HG02642 (cell line): ENCODE measurements at regions not wholly inside any gene's neighbourhood (a gene's known extent, or its start where the extent isn't known, plus 50 kb on each side); places are given as distances from the start of the nearest gene placed in this dataset.

Experiments used
- ATAC-seq: cut with Tn5 transposase; IDR thresholded peaks from one replicate; pipeline ENCODE4 v1.9.1; 2021; ENCODE audit warnings: mild to moderate bottlenecking; ENCODE audit not compliant: unreplicated experiment, poor library complexity

DNA sequence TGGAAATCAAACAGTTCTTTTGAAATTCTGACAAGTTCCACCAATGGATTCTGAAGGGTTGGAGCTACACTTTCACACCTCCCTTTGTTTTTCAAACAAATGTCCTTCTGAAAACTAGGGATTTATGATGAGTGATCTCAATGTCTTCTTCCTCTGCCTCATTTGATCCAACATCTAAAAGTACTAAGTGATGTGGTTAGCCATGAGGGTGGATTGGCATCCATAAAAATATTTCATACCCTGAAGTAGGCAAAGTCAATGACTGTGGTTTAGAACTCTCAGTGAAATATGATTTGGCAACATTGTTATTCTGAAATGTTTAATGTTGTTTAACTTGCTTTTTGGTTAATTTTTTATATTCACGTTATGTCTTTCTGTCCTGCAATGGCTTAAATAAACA lies 136.9 kb downstream of the MBL2 start:
- ATAC-seq: no peak

DNA sequence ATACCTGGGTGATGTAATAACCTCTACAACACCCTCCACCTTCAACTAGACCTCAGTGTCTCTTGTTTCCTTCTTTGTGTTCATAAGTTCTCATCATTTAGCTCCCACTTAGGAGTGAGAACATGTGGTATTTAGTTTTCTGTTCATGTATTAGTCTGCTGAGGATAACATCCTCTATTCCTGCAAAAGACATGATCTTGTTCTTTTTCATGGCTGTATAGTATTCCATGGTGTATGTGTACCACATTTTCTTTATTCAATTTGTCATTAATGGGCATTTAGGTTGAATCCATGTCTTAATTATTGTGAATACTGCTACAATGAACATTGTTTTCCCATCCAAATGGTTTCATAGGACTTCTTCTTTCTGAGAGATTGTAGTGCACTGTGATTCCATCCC lies 135.7 kb downstream of the MBL2 start:
- ATAC-seq: no peak

DNA sequence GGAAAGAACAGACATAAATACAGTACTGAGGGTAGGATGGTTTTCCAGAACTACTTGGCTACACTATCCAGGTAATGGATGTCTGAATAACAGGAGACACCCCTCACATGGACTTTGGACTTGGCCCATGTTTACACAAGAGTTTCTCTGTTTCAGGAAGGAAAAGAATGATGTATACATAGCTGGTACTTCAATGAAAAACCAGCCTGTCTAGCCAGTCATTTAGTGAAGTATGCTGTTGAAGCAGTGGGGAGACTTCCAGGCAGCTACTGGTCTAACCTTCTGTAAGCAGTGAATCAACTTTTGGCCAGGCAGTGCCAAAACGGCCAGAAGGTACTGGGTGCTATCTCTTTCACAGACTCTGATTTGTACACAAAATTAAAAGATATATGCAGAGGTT lies 135.0 kb downstream of the MBL2 start:
- ATAC-seq: no peak

DNA sequence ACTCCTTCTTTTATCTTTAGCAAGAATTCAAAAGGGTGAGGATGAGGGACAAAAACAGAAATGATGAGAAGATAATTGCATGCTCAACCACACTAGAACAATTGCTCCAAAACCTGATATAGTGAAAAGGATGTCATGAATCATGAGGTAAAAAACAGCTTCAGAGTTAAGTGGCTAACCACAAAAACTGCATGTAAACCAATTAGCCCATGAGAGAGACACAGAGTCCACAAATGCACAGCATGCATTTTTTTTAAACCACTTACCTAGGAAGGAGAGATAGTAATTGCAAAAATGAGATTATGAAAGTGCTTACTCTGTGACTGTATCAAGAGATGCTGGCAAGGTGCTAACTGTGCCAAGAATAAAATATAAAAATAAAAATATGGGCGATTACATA lies 132.9 kb downstream of the MBL2 start:
- no peak for ATAC-seq

DNA sequence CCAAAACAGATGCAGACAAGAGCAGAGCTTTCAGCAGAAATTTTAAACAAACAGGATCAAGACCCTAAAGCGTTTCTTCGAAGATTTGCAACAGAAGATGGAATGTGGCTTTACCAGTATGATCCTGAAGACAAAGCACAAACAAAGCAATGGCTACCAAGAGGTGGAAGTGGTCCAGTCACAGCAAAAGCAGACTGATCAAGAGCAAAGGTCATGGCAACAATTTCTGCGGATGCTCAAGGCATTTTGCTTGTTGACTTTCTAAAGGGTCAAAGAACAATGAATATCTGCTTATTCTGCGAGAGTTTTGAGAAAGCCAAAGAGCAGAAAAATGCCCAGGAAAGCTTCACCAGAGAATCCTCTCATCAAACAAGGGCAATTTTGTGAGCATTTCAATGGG lies 130.4 kb downstream of the MBL2 start:
- ATAC-seq: no peak

DNA sequence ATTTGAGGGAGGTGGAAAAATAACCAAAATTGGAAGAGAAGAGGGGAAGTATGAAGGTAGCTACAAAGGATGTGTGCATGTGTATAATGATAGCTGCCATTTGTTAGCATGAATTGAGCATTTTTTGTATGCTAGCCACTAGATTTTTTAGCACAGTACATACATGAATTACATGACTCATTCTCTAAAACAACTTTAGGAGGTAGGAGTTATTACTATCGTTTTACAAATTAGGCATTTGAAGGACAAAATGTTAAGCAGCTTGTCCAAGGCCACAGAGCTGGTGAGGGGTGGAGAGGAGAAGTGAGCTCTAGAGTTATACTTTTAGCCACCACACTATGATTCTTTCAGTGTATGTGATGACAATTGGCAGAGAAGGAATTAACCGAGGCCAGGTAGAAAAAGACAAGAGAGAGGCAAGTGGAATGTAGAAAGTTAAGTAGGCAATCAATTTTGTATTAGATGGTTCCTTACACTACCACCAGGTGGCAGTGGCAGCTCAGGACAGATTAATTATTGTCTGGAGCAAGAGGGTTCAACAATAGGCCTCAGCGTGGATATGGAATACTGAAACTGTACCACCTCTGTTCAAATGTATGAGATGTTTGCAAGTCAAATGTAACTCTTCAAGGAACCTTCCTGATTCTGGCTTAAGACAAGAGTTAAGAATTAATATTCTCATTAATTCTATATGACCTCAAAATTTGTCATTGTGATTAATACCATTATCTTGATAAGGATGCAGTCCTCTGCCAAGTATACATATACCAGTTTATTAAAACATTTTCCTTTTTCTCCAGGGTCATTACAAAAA lies 128.0 kb downstream of the MBL2 start:
- ATAC-seq: peak; percentile 77

DNA sequence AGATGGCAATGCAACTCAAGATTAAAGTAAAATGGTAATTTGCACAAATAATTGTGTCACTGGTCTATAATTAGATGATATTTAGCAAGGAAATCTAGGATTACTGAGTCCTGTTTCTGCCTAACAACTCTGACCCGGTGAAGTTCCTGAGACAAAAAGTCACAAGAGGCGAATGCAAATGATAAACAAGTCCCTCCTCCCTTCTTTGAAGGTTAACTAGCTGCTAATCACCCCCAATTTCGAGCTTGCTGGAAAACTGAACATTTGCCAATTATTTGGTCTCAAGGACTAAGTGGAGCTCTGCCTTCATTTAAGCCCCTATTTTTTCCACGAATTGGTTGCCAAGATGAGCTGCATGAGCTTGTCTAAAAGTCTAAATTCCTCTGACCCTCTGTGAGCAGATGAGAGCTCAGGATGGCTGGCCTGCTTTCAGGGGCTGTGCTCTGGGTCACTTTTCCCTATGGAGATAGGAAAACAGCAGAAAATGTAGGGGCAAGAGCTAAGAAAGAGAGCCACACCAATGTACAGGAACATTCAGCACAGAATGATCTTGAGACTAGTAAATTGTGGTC lies 127.3 kb downstream of the MBL2 start:
- no peak for ATAC-seq

DNA sequence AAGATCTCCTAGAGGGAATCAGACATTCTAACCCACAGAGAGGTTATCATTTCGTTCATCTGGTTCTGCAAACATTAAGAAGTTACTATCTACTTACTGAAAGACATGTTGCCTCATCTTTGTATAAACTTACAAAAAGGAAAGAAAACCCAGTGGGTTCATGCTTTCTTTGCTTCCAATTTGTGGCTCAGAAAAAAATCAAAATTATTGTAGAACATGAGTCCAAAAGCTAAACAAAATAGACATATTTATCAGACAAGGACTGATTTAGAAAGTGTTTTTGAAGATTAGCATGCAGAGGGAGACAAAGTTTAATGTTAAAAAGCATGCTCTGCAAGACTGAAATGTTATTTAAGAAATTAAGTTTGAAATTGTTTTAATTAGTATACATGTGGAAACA lies 123.1 kb downstream of the MBL2 start:
- no peak for ATAC-seq

DNA sequence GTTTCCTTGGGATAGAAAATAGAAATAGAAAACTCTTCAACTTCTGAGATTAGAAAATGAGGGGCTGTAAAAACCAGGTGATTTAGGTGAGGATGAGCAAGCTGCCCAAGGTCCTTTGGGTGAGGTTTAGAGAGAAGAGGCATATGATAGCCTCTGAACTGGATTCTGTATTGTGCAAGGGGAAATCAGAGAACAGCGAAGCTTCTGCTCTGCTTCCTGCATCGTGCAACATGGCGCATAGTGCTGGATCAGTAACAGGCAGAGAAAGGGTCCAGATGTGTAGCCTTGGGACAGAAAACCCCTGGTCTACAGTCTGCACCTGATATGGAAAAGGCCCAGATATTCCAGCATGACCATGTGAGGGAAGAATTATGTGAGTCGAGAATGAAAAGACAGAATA lies 121.7 kb downstream of the MBL2 start:
- ATAC-seq: no peak

DNA sequence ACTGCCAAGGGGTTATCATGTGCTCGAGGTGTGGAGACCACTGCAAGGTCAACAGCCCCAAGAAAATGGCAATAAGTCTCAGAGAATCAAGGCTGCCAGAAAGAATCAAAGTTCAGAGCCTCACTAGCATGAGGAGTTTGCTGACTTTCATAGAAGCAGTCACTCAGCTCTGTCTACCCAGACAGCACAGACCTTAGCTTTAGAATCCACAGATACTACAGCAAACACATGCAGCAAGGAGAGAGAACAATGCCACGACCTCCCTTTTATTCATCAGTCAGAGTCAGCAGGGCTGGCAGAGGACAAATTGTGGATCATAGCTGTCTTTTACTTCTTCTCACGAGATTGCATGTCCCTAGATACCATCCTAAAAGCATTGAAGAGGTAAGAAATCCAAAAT lies 121.3 kb downstream of the MBL2 start:
- no peak for ATAC-seq

DNA sequence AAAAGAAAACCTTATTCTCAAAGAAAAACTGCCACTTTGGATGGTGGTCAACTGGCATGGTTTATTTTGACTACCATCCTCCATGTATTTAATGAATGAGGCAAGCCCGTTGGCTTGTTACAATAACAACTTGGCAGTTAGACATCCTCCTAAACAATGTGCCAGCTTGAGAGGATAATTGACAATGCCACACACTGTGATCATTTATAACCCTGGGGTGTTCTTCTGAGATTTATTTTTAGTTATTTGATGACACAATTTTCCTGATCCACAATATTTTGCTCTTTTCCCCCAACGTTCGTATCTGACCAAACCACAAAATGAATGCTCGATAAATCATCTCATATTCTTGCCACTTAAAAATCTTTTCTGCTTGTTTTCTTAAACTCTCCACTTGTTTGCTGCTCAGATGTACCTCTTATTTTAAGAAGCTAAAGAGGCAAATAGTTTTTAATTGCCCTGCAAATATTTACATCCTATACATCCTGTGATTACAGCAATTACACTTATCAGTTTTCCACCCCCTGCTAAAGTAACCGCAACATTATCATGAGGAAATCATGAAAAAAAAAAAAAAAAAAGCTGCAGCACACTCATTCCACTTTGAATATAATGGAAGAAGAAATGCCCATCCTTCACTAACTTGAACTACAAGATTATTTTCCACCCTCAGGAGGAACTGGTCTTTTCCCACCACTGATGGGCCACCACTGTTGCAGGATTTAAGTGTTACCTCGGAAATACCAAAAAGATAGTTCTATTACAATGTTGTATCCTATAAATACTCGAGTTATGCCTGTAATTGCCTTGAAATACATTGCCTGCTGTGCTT lies 119.9 kb downstream of the MBL2 start:
- no peak for ATAC-seq

DNA sequence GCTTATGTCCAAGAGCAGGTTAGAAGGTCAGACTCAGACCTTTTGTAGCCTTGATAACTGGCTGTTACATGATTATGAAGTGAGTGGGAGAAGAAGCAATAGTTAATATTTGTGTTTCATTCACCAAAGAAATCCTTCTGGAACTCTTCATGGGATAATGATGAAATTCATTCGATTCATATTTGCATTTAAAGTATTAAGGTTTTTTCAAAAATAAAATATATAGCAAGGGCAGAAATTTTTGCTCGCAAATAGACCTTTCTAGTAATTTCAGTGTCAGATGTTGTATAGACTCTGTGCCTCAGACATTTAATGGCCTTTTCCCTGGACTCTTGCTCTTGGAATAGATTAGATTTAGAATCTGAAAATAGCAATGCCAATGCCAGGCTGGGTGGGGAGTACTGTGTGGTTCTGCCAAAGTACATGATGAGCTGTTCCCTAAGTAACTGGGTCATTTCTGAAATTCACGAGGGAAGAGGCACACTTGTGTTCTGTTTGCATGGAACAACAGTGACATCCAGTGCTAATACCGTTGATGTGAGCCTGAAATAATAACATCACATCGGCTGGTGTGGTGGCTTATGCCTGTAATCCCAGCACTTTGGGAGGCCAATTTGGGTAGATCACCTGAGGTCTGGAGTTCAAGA lies 119.2 kb downstream of the MBL2 start:
- ATAC-seq: no peak

DNA sequence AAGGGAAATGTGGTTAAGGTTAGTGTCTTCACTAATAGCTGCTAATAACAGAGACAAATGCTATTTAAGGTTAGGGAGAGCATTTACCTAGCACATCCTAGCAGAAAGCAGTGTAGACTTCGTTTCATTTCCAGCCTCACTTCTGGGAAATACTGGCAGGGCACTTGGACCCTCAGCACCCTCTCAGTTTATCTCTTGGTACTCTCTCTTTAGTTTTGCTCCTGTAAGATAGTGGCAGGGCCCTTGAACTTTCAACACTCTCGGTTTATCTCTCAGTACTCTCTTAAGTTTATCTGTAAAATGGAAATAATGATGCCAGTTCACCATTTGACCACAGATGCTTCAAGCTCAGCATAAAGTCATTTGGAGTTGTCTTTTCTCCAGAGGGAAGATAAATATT lies 118.4 kb downstream of the MBL2 start:
- no peak for ATAC-seq

DNA sequence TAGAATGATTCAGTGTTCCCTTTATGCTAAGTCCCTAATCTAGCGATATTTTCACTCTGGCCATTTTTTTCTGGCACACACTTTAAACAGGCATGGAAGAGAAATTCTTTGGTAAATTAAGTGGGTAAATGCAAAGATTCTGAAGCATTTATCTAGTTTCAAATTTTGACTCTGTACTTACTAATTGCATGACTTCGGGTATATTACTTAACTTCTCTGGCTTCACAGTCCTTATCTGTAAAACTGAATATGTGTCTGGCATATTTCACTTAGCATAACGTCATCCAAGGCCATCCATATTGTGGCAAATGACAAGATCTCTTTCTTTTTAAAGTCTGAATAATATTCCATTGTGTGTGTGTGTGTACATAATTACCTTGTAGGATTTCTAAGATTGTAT lies 114.5 kb downstream of the MBL2 start:
- ATAC-seq: no peak

DNA sequence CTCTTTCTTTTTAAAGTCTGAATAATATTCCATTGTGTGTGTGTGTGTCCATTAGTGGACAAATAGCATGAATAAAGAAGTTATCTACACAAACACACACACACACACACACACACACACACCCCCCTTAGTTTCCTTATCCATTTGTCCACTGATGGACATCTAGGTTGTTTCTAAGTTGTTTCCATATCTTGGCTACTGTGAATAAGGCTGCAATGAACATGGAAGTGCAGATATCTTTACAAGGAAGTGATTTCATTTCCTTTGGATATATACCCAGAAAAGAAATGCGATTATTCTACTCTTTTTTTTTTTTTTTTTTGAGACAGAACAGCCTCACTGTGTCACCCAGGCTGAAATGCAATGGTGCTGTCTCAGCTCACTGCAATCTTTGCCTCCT lies 113.5 kb downstream of the MBL2 start:
- no peak for ATAC-seq

DNA sequence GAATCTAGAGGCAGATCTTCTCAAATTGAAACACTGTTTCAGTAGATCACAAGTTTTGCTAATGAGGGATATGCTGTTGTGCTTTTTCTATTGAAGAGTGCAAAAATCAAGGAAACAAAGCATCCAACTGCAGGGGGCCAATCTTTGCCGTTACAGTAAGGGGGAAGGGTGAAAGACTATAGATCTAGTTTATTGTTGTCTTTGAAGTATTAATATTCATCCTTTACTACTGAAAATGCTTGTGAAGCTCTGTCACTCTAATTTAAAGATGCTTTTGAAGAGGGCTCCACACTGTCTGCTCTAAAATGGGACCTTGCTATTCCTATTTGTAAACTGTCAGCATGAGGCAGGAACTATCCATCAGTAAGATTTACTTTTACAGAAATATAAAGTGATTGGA lies 110.3 kb downstream of the MBL2 start:
- no peak for ATAC-seq

DNA sequence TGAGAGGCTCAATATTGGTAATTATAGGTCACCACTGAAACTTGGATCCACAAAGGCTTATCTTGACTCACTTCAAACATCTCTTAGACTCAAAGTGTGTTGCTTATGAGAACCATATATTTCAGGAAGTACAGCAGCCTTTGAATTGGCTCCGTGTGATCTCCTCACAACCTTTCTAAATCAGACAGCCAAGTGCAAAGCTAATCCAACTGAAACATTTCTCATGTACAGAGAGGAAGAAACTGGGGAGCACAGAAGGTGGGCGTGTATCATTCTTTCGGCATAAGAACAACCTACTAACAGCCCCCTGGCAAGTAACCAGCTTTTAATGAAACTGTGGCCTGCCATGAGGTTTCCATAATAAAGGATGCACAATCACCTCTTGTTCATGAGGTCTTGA lies 109.4 kb downstream of the MBL2 start:
- ATAC-seq: no peak

DNA sequence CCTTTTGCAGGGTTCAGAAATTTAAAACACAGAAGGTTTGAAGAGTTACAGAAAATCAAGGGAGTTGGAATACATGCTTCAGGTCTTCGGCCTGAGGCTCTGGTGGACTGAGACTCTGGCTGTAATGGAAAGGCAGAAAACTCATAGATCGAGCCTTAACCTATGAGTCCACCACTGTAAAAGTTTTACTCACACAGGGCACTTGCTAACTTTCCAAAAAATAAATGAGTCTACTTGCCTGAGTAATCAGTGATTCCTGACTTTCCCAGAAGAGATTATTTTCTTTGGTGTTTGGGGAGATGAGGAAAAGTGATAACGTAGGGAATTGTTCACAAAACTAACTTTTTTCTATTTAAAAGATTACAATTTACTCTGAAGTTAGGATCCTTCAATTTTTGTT lies 108.0 kb downstream of the MBL2 start:
- no peak for ATAC-seq

DNA sequence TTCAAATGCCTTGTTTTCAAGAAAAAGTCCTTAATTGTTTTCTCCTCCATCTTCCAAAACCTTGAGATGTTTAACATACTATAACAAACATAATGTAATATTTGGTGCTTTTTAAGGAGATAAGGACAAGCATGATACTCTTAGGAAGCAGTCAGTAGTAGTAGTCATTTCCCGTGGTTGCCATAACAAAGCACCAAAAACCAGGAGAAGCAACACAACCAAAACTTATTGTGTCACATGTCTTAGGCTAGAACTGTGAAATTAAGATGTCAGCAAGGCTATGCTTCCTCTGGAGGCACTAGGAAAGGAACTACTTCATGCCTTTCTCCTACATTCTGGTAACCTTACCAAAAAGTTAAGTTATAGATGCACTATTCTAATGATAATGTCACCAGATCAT lies 106.8 kb downstream of the MBL2 start:
- ATAC-seq: no peak

DNA sequence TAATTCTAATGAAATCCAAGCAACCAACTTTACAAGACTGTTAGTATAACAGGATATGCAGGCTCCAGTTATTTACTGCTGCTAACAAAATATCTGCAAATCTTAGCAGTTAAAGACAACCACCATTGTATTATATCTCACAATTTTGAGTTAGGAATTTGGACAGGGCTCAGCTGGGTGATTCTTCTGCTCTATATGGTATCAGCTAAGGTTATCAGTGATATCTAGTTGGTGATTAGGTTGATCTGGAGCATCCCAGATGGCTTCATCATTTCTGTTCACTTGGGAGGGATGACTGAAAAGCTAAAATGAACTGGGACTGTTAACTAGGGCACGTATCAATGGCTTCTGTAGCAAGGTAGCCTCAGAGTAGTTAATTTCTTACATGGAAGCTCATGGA lies 105.7 kb downstream of the MBL2 start:
- ATAC-seq: no peak

DNA sequence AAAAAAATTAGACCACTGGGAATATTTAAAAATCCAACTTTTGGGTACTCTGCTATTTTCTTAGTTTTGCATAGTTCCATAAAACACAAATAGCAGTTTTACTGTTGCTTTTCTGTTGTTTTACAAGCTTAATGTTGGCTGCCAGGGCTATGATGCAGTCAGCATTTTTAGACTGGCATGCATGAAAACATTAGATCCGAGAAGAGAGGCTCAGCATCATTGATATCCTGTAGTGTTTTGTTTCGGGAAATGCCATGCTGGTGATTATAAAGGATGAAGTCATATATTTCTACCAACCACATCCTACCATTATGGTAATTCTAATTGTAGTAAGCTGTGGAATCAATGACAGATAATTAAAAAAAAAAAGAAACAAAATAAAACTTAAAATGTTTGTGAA lies 104.6 kb downstream of the MBL2 start:
- no peak for ATAC-seq
